ENCODE measurements at regions not wholly inside any gene's neighbourhood (a gene's known extent, or its start where the extent isn't known, plus 50 kb on each side); places are given as distances from the start of the nearest gene placed in this dataset.

GRCh38 chr4:14749910-14750309 is 252.4 kb upstream of the CPEB2 start:
- DNase-seq, result peak; percentile 1

- no peak for DNase-seq
Observed at GRCh38 chr4:14752341-14753046, 249.8 kb upstream of the CPEB2 start.

- no peak for DNase-seq
Observed at GRCh38 chr4:14767142-14767541, 235.1 kb upstream of the CPEB2 start.

- no peak for DNase-seq
Observed at GRCh38 chr4:14768449-14768848, 233.8 kb upstream of the CPEB2 start.

GRCh38 chr4:14769993-14770392 is 232.3 kb upstream of the CPEB2 start:
- no peak for DNase-seq

- no peak for DNase-seq
Observed at GRCh38 chr4:14771094-14771493, 231.2 kb upstream of the CPEB2 start.

GRCh38 chr4:14771504-14772175 is 230.6 kb upstream of the CPEB2 start:
- DNase-seq, result no peak

- DNase-seq, result no peak
Observed at GRCh38 chr4:14772388-14772787, 229.9 kb upstream of the CPEB2 start.

- DNase-seq, result no peak
Observed at GRCh38 chr4:14783011-14783877, 219.0 kb upstream of the CPEB2 start.

GRCh38 chr4:14787221-14787620 is 215.1 kb upstream of the CPEB2 start:
- no peak for DNase-seq

GRCh38 chr4:14787894-14788293 is 214.4 kb upstream of the CPEB2 start:
- DNase-seq, result no peak

- DNase-seq, result no peak
Observed at GRCh38 chr4:14790494-14790893, 211.8 kb upstream of the CPEB2 start.

- DNase-seq, result no peak
Observed at GRCh38 chr4:14792702-14793227, 209.5 kb upstream of the CPEB2 start.

- DNase-seq, result no peak
Observed at GRCh38 chr4:14800977-14801376, 201.3 kb upstream of the CPEB2 start.

- DNase-seq, result no peak
Observed at GRCh38 chr4:14802596-14802995, 199.7 kb upstream of the CPEB2 start.

- no peak for DNase-seq
Observed at GRCh38 chr4:14807856-14808255, 194.4 kb upstream of the CPEB2 start.

GRCh38 chr4:14809203-14809602 is 193.1 kb upstream of the CPEB2 start:
- DNase-seq, result no peak

GRCh38 chr4:14810121-14810520 is 192.2 kb upstream of the CPEB2 start:
- no peak for DNase-seq

- no peak for DNase-seq
Observed at GRCh38 chr4:14810568-14810967, 191.7 kb upstream of the CPEB2 start.

GRCh38 chr4:14812101-14812500 is 190.2 kb upstream of the CPEB2 start:
- no peak for DNase-seq

- no peak for DNase-seq
Observed at GRCh38 chr4:14816623-14817261, 185.5 kb upstream of the CPEB2 start.

GRCh38 chr4:14824189-14824588 is 178.1 kb upstream of the CPEB2 start:
- DNase-seq, result no peak

- DNase-seq, result no peak
Observed at GRCh38 chr4:14827111-14827510, 175.2 kb upstream of the CPEB2 start.

Measured in stimulated activated CD4-positive, alpha-beta T cell treated with anti-CD3 and anti-CD28 coated beads, Interleukin-4, amount 100 ng/mL, for 1 hour (primary cell).